ENCODE measurements at regions not wholly inside any gene's neighbourhood (a gene's known extent, or its start where the extent isn't known, plus 50 kb on each side); places are given as distances from the start of the nearest gene placed in this dataset.

DNA sequence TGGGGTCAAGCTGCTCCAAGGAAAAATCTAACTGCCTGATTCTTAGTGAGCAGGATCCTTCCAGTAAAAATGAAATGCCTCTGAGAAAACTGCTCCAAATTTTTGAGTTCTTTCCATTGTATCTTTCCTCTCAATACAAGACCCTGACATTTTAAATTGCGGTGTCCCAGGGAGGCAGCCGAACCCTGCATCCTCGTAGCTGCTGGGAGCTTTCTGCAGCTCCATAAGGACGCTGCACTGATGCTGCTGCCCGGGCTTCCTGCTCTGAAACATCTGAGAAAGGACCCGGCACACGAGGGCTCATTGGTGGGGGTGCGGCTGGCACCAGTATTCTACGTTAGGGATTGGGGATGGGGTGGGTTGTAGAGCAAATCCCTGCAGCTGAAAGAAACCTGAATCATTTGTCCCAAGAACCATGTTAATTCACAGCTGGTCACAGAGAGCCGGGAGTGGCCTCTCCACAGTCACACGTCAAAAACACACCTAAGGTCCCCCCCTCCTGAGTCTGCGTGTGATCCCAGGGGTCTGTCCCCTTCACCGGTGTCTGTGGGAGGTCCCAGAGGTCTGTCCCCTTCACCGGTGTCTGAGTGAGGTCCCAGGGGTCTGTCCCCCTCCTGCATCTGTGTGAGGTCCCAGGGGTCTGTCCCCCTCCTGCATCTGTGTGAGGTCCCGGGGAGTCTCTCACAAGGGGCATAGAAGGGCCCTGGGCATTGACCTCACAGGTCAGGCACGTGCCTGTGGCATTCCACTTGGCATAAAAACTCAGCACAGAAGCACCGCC is 63.4 kb upstream of the ZNF354B start:
- Histone ChIP-seq H3K4me1 (ENCODE audit: insufficient read depth, poor library complexity, severe bottlenecking) (no peaks in the 10 kb centered on the region), H3K27me3 (ENCODE audit: insufficient read depth, poor library complexity, severe bottlenecking) (no peaks in the 10 kb centered on the region), H3K36me3 (ENCODE audit: low read depth) (no peaks in the 10 kb centered on the region), H3K27ac (ENCODE audit: poor library complexity, severe bottlenecking) (no peak overlapping the region), H3K4me3 (ENCODE audit: severe bottlenecking) (no peak overlapping the region), H3K9me3 (ENCODE audit: severe bottlenecking) (no peaks in the 10 kb centered on the region)
- DNase-seq (ENCODE audit: low spot score) (no peak), ATAC-seq (ENCODE audit: low read depth) (no peak)
- TF ChIP-seq, protein P1, sequence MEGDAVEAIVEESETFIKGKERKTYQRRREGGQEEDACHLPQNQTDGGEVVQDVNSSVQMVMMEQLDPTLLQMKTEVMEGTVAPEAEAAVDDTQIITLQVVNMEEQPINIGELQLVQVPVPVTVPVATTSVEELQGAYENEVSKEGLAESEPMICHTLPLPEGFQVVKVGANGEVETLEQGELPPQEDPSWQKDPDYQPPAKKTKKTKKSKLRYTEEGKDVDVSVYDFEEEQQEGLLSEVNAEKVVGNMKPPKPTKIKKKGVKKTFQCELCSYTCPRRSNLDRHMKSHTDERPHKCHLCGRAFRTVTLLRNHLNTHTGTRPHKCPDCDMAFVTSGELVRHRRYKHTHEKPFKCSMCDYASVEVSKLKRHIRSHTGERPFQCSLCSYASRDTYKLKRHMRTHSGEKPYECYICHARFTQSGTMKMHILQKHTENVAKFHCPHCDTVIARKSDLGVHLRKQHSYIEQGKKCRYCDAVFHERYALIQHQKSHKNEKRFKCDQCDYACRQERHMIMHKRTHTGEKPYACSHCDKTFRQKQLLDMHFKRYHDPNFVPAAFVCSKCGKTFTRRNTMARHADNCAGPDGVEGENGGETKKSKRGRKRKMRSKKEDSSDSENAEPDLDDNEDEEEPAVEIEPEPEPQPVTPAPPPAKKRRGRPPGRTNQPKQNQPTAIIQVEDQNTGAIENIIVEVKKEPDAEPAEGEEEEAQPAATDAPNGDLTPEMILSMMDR (IDR thresholded peaks at IDR 0.05; ENCODE audit: poor library complexity, severe bottlenecking) = no peak

DNA sequence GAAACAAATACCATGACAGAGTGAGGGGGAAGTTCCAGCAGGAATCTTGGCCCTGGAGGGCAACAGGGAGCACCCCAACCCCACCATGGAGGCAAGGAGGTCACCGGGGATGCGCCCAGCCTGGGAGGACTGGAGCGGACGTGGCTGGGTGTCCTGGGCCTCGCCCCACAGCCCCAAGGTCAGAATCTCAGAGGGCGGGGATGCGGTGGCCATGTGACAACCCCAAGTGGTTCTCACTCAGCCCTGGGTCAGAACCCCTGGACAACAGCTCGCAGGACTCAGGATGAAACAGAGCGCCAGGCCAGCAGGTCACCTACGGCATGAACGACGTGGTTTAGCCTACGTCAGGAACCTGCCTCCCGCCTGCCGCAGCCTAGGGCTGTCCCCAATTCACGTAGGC is 64.0 kb upstream of the ZNF354A start:
- no peaks in the 10 kb centered on the region for H3K27me3 ChIP-seq (ENCODE audit: insufficient read depth, poor library complexity, severe bottlenecking)
- ATAC-seq (ENCODE audit: low read depth) (no peak), DNase-seq (ENCODE audit: low spot score) (peak; percentile 56)
- H3K4me1 ChIP-seq (ENCODE audit: insufficient read depth, poor library complexity, severe bottlenecking) = no peaks in the 10 kb centered on the region
- TF ChIP-seq, protein P1 (IDR thresholded peaks at IDR 0.05; ENCODE audit: poor library complexity, severe bottlenecking) = no peak
- H3K4me3 ChIP-seq (ENCODE audit: severe bottlenecking) = no peak overlapping the region
- no peaks in the 10 kb centered on the region for H3K36me3 ChIP-seq (ENCODE audit: low read depth)
- no peaks in the 10 kb centered on the region for H3K9me3 ChIP-seq (ENCODE audit: severe bottlenecking)
- H3K27ac ChIP-seq (ENCODE audit: poor library complexity, severe bottlenecking) = no peak overlapping the region

DNA sequence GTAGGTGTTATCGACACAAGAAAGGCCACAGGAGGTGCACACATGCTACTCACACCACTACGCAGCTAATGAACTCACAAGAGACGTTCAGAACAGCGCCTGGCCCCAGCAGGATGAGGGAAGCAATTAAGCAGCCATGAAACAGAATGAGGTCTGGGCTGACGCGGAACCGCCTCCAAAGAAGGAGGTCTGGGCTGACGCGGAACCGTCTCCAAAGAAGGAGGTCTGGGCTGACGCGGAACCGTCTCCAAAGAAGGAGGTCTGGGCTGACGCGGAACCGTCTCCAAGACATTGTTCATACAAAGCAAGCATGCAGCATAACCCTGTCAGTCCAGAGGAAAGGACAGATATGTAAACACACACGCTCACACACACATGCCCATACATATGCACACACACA is 63.2 kb upstream of the ZNF354A start:
- no peak overlapping the region for H3K4me3 ChIP-seq (ENCODE audit: severe bottlenecking)
- DNase-seq (ENCODE audit: low spot score) = no peak

DNA sequence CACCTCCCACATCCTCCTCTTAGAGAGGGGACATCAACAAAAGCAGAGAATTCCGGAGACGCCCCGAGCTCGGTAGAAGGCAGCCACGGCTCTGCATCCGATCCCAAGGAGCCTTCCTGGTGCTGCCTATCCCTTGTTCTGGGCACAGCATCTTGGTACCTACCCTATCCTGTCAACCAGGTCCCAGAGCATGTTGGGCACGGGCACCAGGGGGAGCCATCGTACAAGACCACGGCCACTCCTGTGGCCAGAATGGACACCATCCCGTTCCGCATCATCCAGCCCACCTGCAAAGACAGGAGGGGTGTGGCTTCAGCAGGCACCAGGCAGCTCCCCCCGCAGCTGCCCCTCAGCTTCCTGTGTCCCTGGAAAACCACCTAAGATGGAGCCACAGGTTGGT is 62.7 kb upstream of the ZNF354A start:
- H3K4me1 ChIP-seq (ENCODE audit: insufficient read depth, poor library complexity, severe bottlenecking) = peaks cover under 1% of the 10 kb centered on the region
- no peaks in the 10 kb centered on the region for H3K27me3 ChIP-seq (ENCODE audit: insufficient read depth, poor library complexity, severe bottlenecking)
- ATAC-seq (ENCODE audit: low read depth) = peak; percentile 74
- TF ChIP-seq, protein P1 (IDR thresholded peaks at IDR 0.05; ENCODE audit: poor library complexity, severe bottlenecking) = peak; percentile 64
- H3K36me3 ChIP-seq (ENCODE audit: low read depth) = no peaks in the 10 kb centered on the region
- H3K27ac ChIP-seq (ENCODE audit: poor library complexity, severe bottlenecking) = no peak overlapping the region
- no peaks in the 10 kb centered on the region for H3K9me3 ChIP-seq (ENCODE audit: severe bottlenecking)
- DNase-seq (ENCODE audit: low spot score) = no peak
- no peak overlapping the region for H3K4me3 ChIP-seq (ENCODE audit: severe bottlenecking)

More for the DNA sequence above, 63.2 kb upstream of the ZNF354A start:
- ATAC-seq (ENCODE audit: low read depth) = no peak
- Histone ChIP-seq H3K27me3 (ENCODE audit: insufficient read depth, poor library complexity, severe bottlenecking) (no peaks in the 10 kb centered on the region), H3K9me3 (ENCODE audit: severe bottlenecking) (no peaks in the 10 kb centered on the region), H3K27ac (ENCODE audit: poor library complexity, severe bottlenecking) (no peak overlapping the region), H3K4me1 (ENCODE audit: insufficient read depth, poor library complexity, severe bottlenecking) (no peaks in the 10 kb centered on the region), H3K36me3 (ENCODE audit: low read depth) (no peaks in the 10 kb centered on the region)
- TF ChIP-seq, protein P1 (IDR thresholded peaks at IDR 0.05; ENCODE audit: poor library complexity, severe bottlenecking) = no peak

DNA sequence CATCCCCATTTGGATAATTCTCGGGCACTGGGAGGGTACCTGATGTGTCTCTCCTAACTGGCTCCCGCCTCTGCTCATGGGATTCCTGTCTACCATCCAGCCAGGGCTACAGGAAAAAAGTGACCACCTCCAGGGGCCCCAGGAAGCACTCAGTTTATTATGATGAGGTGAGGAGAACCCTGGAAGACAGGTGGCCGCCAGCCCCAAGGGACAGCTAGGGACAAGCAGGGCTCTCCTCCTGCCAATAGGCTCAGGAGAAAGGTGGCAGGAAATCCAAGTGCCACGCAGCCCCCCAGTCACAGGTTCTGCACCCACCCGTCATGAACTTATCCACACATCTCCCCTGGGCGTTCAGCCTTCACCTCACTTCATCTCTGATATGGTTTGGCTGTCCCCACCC is 61.5 kb upstream of the ZNF354A start:
- Histone ChIP-seq H3K36me3 (ENCODE audit: low read depth) (no peaks in the 10 kb centered on the region), H3K4me1 (ENCODE audit: insufficient read depth, poor library complexity, severe bottlenecking) (peaks cover 10% of the 10 kb centered on the region), H3K27ac (ENCODE audit: poor library complexity, severe bottlenecking) (no peak overlapping the region), H3K9me3 (ENCODE audit: severe bottlenecking) (no peaks in the 10 kb centered on the region), H3K4me3 (ENCODE audit: severe bottlenecking) (no peak overlapping the region), H3K27me3 (ENCODE audit: insufficient read depth, poor library complexity, severe bottlenecking) (no peaks in the 10 kb centered on the region)
- ATAC-seq (ENCODE audit: low read depth) (no peak), DNase-seq (ENCODE audit: low spot score) (no peak)
- TF ChIP-seq, protein P1 (IDR thresholded peaks at IDR 0.05; ENCODE audit: poor library complexity, severe bottlenecking) = no peak
